ENCODE measurements at regions not wholly inside any gene's neighbourhood (a gene's known extent, or its start where the extent isn't known, plus 50 kb on each side); places are given as distances from the start of the nearest gene placed in this dataset.

GRCh38 chr4:10947898-10948297 lies 263.3 kb upstream of the CLNK start:
- TF ChIP-seq ZBTB33 (IDR thresholded peaks at IDR 0.05; ENCODE audit: borderline replicate concordance, low read depth) (no peak), CTCF (IDR thresholded peaks at IDR 0.05) (no peak), RFX5 (IDR thresholded peaks at IDR 0.05; ENCODE audit: low read length) (no peak), POLR2AphosphoS5 (IDR thresholded peaks at IDR 0.05; ENCODE audit: low read depth, low read length) (no peak), USF2 (IDR thresholded peaks at IDR 0.05; ENCODE audit: borderline replicate concordance, low read depth, low read length) (no peak), GABPA (IDR thresholded peaks at IDR 0.05; ENCODE audit: low read depth) (no peak), NFIC (IDR thresholded peaks at IDR 0.05; ENCODE audit: borderline replicate concordance) (no peak), FOSL2 (IDR thresholded peaks at IDR 0.05; ENCODE audit: borderline replicate concordance, low read depth) (no peak), CHD2 (IDR thresholded peaks at IDR 0.05; ENCODE audit: low read length, partially characterized antibody) (no peak), MAX (IDR thresholded peaks at IDR 0.05; ENCODE audit: low read depth) (no peak), RAD21 (IDR thresholded peaks at IDR 0.05; ENCODE audit: low read length) (no peak), JUND (IDR thresholded peaks at IDR 0.05) (no peak), GATA2 (CRISPR knock-in tag; IDR thresholded peaks at IDR 0.05) (no peak)

Measured in SK-N-SH (cell line).